Dermis microvascular lymphatic vessel endothelial cell (primary cell): ENCODE measurements at regions not wholly inside any gene's neighbourhood (a gene's known extent, or its start where the extent isn't known, plus 50 kb on each side); places are given as distances from the start of the nearest gene placed in this dataset.

ENCODE experiments used
- DNase-seq, 2 donors: peaks; one replicate each; pipeline versions ENCODE4 v3.0.0 to v3.0.0-alpha.2; 2010; ENCODE audit warnings: low read depth in 2 of 2

DNA sequence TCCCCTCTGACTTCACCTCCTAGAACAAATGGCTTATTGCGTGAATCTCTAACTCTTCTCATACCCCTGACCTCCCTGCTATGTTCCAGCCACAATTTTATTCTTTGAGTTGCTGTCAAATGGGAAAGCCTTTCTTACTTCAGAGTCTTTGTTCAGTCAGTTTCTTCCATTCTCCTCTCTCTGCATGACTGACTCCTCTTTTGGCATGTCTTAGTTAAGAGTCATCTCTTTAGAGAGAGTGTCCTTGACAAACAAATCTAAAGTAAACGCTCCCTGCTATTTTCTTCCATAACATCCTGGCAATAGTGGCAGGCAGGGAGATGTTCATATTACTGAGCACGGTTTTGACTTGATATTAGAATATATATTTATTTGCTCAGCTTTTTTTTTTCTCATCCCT is 170.7 kb upstream of the ERBB4 start:
- DNase-seq = no peak

DNA sequence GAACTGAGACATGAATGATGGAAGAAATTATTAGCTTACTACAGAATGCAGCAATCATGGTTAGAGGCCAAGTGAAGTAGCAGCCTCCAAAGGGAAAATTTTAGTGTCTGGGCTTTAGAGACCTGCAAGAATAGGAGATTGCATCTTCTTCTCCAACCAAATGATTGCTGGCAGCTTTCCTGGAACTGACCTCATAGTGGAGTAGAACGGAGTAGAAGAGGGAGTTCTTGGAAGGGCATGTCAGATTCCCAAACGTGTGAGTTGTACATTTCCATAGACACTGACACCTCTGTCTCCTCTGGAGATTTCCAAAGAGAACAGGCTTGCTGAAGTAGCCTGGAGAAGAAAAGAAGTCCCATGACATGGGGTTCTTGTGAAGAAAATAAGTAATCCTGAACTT is 169.8 kb upstream of the ERBB4 start:
- DNase-seq = no peak

DNA sequence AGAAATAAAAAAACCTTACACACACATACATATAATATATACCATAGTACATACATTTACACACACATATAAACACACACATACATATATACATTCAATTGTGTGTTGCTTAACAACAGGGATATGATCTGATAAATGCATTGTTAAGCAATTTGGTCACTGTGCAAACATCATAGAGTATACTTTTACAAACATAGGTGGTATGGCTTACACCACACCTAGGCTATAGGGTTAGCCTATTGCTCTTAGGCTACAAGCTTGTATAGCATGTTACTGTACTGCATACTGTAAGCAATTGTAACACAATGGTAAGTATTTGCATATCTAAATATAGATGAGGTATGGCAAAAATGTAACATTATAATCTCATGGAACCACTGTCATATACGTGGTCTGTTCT is 156.8 kb upstream of the ERBB4 start:
- DNase-seq = no peak

GRCh38 chr2:212694398-212694797 is 155.8 kb upstream of the ERBB4 start:
- DNase-seq = no peak

DNA sequence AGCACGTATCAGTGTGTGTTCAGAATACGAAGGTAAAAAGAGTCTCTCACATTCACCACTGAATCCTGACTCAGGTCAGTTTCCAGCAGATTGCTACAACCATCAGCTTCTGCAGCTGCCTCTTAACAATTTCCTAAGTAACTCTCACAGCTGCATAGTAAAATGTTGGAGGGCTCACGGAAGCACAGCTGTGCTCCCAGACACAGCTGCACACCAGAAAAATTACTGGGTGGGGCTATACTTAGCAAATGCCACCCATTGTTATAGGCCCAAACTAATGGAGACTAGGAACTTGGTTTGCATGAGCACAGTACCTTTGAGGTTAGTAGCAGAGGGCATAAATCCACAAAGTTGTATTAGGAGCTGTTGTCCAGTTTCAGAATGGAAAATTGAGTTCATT is 153.9 kb upstream of the ERBB4 start:
- no peak for DNase-seq

DNA sequence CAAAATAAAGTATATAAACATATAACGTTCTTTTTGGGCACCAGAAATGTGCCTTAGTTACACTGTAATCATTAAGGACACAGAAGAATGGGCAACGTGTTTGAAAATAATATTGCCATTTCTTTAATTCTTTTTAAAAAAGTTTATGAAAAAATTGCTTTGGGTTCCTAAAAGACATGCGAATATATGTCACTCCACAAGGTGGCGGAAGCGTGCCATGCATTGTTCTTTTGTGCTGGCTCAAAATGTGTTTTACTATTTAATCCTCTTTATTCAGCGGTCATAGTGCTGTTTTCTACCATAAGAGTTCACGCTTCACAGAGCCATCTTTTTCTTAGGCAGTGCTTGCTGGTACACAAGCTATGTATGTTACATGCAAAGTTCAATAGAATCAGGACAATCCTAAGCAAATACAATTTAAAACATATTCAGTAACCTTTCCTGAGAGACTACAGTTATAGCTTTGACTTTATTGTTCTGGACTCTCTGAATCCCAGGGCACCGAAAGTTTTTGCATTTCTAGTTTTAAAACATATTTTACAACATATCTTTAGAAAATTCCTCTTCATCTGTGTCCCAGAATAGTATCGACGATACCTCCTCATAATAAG is 147.8 kb upstream of the ERBB4 start:
- peak; percentile 41 to 57 for DNase-seq

GRCh38 chr2:212683346-212684097 is 144.9 kb upstream of the ERBB4 start:
- no peak for DNase-seq

DNA sequence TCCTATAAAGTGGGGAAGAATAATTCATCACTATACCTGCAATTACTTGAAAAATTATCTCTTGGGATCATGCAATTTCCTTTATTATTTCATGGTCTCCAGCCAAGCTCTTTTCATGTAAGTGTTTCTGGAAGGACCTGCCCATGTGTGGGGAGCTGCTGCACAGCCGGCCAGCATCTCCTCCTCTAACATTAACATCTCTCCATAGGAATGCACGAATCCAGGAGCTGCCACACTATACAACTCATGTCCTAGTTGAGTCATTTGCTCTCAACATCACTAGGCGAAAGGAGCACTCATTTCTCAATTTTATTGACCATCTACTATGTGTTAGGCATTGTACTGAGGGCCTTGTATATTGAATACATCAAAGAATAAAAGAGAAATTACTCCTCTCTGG is 144.3 kb upstream of the ERBB4 start:
- no peak for DNase-seq

GRCh38 chr2:212677466-212677865 is 138.9 kb upstream of the ERBB4 start:
- DNase-seq = no peak

DNA sequence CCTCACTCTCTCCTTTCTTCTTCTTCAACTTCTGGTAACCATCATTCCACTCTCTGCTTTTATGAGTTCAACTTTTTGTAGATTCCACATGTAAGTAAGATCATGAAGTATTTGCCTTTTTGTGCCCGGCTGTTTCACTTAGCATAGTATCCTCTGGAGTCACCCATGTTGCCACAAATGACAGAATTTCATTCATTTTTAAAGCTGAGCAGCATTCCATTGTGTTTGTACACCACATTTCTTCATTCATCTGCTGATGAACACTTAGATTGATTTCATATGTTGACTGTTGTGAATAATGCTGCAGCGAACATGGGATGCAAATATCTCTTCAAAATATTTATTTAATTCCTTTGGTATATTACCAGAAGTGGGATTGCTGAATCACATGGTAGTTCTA is 133.6 kb upstream of the ERBB4 start:
- no peak for DNase-seq

DNA sequence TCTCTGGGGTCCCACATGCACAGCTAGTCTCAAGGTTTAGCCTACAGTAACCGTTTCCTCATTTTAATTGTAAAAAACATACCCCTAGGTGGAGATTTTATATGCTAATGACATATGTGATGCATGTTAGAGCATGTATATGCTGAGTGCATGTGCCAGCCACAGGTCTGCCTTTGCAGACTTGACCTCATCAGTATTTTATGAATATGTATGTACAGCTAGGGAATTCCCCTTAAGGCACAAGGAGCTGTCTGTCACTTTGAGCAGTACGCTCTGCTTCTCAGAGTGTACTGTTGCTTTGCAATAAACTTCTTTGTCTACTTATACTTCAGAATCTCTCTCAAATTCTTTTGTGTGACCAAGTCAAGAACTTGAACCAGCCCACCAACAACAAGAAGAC is 131.2 kb upstream of the ERBB4 start:
- DNase-seq = no peak

- no peak for DNase-seq
These were observed 129.2 kb upstream of the ERBB4 start for GRCh38 chr2:212667751-212668316.

DNA sequence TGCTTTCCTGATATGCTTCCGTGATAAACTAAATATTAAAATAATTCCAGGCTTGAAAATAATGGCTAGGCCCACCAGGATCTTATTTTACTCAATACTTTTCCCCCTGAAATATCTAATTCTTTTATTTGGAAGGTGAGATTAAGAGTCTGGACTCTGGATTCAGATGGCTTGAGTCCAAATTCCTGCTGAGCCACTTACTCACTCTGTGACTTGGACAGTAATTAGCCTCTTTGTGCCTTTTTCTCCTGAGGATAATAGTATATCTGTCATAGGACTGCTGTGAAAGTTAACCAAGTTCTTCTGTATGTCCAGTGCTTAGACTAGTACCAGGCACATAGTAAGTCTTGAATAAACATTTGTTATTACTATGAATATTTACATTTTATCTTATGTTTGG is 127.3 kb upstream of the ERBB4 start:
- no peak for DNase-seq

DNA sequence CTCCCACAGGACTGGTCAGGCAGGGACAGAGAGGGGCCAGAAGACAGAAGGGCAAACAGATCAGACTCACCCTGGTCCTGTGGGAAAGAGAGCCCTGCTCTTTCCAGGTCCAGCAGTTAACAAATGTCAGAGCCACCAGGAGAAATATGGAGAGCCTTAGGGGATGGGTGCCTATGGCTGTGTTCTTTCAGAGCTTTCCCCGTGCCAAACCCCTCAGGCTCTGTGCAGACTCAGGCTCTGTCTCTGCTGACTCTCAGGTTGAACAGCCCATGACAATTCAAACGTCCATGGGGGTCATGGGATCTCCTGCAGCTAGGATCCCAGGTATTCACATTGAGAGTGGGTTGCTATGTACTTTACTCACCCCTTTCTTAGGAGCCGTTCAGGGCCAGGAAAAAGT is 120.8 kb upstream of the ERBB4 start:
- no peak for DNase-seq

DNA sequence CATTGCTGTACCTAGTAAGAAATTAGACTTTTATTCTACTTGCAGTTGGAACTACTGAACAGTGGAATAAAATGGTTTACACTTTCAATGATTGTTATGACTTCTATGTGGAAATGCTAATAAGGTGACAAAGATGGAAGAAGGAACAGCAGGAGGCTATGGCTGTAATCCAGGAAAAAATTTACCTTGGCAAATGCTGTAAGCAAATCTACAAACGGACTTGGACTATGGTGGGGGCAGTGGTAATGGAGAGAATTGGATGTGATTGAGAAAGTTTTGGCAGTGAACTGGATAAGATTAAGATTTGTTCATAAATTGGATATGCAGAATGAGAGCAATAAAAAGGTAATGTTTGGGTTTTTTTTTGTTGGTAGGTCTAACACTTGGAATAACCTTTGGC is 111.0 kb upstream of the ERBB4 start:
- DNase-seq = no peak

GRCh38 chr2:212646698-212647366 is 108.2 kb upstream of the ERBB4 start:
- no peak for DNase-seq

DNA sequence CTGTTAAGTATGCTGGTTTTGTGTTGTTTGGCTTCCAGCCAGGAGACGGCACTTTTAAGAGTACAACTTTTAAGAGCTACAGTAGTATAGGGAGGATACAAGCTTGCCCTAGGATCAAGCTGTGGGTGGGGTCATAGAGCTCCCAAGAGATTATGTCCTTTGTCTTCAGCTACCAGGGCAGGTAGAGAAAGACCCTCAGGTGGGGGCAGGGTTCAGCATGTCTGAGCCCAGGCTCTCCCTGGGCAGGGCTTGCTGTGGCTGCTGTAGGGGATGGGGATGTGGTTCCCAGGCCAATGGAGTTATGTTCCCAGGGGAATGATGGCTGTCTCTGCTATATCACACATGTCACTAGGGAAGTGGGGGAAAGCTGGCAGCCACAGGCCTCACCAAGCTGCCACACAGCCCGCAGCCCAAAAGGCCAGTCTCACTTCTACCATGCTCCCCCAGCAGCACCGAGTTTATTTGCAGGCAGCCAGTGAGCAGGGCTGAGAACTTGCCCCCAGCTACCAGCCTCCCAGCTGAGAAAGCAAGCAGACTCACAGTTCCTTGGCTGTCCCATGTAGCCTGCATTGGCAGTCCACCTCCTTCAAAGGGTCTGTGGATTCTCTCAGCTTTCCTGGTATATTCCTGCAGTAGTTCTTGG is 105.7 kb upstream of the ERBB4 start:
- no peak for DNase-seq

- DNase-seq = no peak
These were observed 101.8 kb upstream of the ERBB4 start for GRCh38 chr2:212640428-212640827.

- DNase-seq = no peak
These were observed 100.1 kb upstream of the ERBB4 start for GRCh38 chr2:212638694-212639093.

DNA sequence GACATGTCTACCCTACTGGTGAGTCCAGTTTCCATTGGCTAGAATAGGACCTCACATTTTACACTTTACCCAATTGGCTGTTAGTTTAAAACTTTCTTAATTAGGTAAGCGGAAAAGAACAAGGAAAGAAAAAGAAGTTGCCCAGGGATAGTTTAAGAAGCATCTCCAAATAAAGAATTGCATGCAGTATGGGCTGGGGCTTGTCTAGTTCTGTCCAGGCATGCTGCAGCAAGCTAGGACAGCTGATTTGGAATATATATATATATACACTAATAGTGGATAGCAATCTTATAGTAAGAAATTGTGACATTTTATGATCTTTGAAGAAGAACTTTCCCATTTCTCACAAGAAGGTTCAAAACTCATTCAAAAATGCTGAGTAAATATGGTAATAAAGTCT is 90.0 kb upstream of the ERBB4 start:
- DNase-seq = no peak

- no peak for DNase-seq
These were observed 87.8 kb upstream of the ERBB4 start for GRCh38 chr2:212626371-212626918.

- DNase-seq = no peak
These were observed 81.4 kb upstream of the ERBB4 start for GRCh38 chr2:212619954-212620353.
